ENCODE measurements at regions not wholly inside any gene's neighbourhood (a gene's known extent, or its start where the extent isn't known, plus 50 kb on each side); places are given as distances from the start of the nearest gene placed in this dataset.

DNA sequence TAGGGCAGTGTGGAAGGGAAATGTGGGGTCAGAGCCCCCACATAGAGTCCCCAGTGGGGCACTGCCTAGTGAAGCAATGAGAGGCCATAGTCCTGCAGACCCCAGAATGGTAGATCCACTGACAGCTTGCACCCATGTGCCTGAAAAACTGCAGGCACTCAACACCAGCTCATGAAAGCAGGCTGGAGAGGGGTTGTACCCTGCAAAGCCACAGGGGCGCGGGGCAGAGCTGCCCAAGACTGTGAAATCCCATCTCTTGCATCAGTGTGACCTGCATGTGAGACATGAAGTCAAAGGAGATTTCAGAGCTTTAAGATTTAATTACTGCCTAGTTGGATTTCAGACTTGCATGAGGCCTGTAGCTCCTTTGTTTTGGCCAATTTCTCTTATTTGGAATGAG, 224.0 kb downstream of the TXNL1 start:
- Mint-ChIP-seq H3K4me1 (no peaks in the 10 kb centered on the region), H3K36me3 (no peaks in the 10 kb centered on the region), H3K9me3 (peaks cover 0 to 17% (median 5%) of the 10 kb centered on the region in 8 donors), H3K27ac (no peak overlapping the region), H3K4me3 (no peak overlapping the region), H3K27me3 (no peaks in the 10 kb centered on the region)
- intact Hi-C loops (cut with micrococcal nuclease) = no loop called here
- Histone ChIP-seq H3K36me3 (ENCODE audit: insufficient read depth, low read length) (no peaks in the 10 kb centered on the region), H3K9me3 (ENCODE audit: control insufficient read depth in 1 of 2, low read length in 2 of 2) (no peaks in the 10 kb centered on the region), H3K4me3 (ENCODE audit: low read length in 2 of 2) (no peak overlapping the region), H3K27ac (ENCODE audit: low read depth, low read length) (no peak overlapping the region), H3K4me1 (ENCODE audit: insufficient read depth, low read length) (no peaks in the 10 kb centered on the region), H3K27me3 (ENCODE audit: insufficient read depth, low read length) (no peaks in the 10 kb centered on the region)
- DNase-seq = no peak
- CTCF ChIA-PET (ENCODE audit: partially characterized antibody) = no interaction called here
- POLR2A ChIA-PET (ENCODE audit: partially characterized antibody) = no interaction called here

DNA sequence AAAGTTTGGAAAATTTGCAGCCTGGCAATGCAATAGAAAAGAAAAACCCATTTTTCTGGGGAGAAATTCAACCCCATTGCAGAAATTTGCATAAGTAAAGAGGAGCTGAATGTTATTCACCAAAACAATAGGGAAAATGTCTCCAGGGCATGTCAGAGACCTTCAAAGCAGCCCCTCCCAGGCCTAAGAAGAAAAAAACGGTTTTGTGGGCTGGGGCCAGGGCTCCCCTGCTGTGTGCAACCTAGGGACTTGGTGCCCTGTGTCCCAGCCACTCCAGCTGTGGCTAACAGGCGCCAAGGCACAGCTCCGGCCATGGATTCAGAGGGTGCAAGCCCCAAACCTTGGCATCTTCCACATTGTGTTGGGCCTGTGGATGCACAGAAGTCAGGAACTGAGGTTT, 224.5 kb downstream of the TXNL1 start:
- peaks cover 0 to 17% (median 5%) of the 10 kb centered on the region in 8 donors for H3K9me3 Mint-ChIP-seq
- no peak for DNase-seq

DNA sequence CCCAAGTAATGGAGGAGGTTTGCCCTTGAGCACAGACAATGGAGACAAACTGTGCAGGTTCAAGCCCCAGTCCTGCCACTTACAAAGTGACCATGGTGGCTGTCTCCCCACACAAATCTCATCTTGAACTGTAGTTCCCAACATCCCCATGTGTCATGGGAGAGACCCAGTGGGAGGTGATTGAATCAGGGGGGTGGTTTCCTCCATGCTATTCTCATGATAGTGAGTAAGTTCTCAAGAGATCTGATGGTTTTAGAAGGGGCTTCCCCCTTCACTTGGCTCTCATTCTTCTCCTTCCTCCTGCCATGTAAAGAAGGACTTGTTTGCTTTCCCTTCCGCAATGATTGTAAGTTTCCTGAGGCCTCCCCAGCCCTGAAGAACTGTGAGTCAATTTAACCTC, 225.4 kb downstream of the TXNL1 start:
- Mint-ChIP-seq H3K27ac (no peak overlapping the region), H3K4me3 (no peak overlapping the region), H3K27me3 (no peaks in the 10 kb centered on the region), H3K4me1 (no peaks in the 10 kb centered on the region), H3K36me3 (no peaks in the 10 kb centered on the region), H3K9me3 (peaks cover 0 to 17% (median 5%) of the 10 kb centered on the region in 8 donors)
- POLR2A ChIA-PET (ENCODE audit: partially characterized antibody) = no interaction called here
- H3K36me3 ChIP-seq (ENCODE audit: insufficient read depth, low read length) = no peaks in the 10 kb centered on the region
- no peak for DNase-seq
- no peaks in the 10 kb centered on the region for H3K9me3 ChIP-seq (ENCODE audit: control insufficient read depth in 1 of 2, low read length in 2 of 2)
- intact Hi-C loops (cut with micrococcal nuclease) = no loop called here
- H3K27me3 ChIP-seq (ENCODE audit: insufficient read depth, low read length) = no peaks in the 10 kb centered on the region
- H3K4me3 ChIP-seq (ENCODE audit: low read length in 2 of 2) = no peak overlapping the region
- H3K27ac ChIP-seq (ENCODE audit: low read depth, low read length) = no peak overlapping the region
- CTCF ChIA-PET (ENCODE audit: partially characterized antibody) = no interaction called here
- H3K4me1 ChIP-seq (ENCODE audit: insufficient read depth, low read length) = no peaks in the 10 kb centered on the region

More for the DNA sequence above, 224.5 kb downstream of the TXNL1 start:
- H3K4me3 ChIP-seq (ENCODE audit: low read length in 2 of 2) = no peak overlapping the region
- no peaks in the 10 kb centered on the region for H3K36me3 ChIP-seq (ENCODE audit: insufficient read depth, low read length)
- H3K27ac Mint-ChIP-seq = no peak overlapping the region
- H3K9me3 ChIP-seq (ENCODE audit: control insufficient read depth in 1 of 2, low read length in 2 of 2) = no peaks in the 10 kb centered on the region
- no peak overlapping the region for H3K4me3 Mint-ChIP-seq
- H3K4me1 ChIP-seq (ENCODE audit: insufficient read depth, low read length) = no peaks in the 10 kb centered on the region
- H3K27me3 ChIP-seq (ENCODE audit: insufficient read depth, low read length) = no peaks in the 10 kb centered on the region
- no peaks in the 10 kb centered on the region for H3K36me3 Mint-ChIP-seq
- H3K4me1 Mint-ChIP-seq = no peaks in the 10 kb centered on the region
- intact Hi-C loops (cut with micrococcal nuclease) = no loop called here
- ChIA-PET CTCF (ENCODE audit: partially characterized antibody) (no interaction called here), POLR2A (ENCODE audit: partially characterized antibody) (no interaction called here)
- no peak overlapping the region for H3K27ac ChIP-seq (ENCODE audit: low read depth, low read length)
- H3K27me3 Mint-ChIP-seq = no peaks in the 10 kb centered on the region

DNA sequence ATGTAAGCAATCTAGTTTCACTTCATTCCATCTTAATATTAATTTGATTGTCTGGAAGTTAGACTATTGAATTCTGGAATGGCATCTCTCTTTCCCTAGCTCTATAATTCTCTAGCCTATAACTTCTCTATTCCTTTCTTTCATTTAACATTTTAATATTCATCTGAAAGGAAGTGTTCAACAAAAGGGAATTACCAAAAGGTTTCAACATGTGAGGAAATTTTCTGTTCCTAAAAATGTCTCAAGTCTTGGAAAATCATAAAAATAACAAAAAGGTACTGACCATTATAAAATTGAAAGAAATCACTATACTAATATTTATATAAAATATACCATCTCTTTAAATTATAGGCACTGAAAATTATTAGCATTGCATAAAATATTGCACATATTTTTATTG, 228.7 kb downstream of the TXNL1 start:
- no peak overlapping the region for H3K27ac ChIP-seq (ENCODE audit: low read depth, low read length)
- peaks cover 0 to 7% (median 0%) of the 10 kb centered on the region in 8 donors for H3K9me3 Mint-ChIP-seq
- H3K27me3 ChIP-seq (ENCODE audit: insufficient read depth, low read length) = no peaks in the 10 kb centered on the region
- CTCF ChIA-PET (ENCODE audit: partially characterized antibody) = no interaction called here
- no peak overlapping the region for H3K27ac Mint-ChIP-seq
- no peak overlapping the region for H3K4me3 ChIP-seq (ENCODE audit: low read length in 2 of 2)
- H3K4me1 ChIP-seq (ENCODE audit: insufficient read depth, low read length) = no peaks in the 10 kb centered on the region
- no peaks in the 10 kb centered on the region for H3K36me3 ChIP-seq (ENCODE audit: insufficient read depth, low read length)
- POLR2A ChIA-PET (ENCODE audit: partially characterized antibody) = no interaction called here
- intact Hi-C loops (cut with micrococcal nuclease) = no loop called here
- no peaks in the 10 kb centered on the region for H3K4me1 Mint-ChIP-seq
- no peaks in the 10 kb centered on the region for H3K27me3 Mint-ChIP-seq
- H3K4me3 Mint-ChIP-seq = no peak overlapping the region
- no peaks in the 10 kb centered on the region for H3K36me3 Mint-ChIP-seq
- no peak for DNase-seq
- H3K9me3 ChIP-seq (ENCODE audit: control insufficient read depth in 1 of 2, low read length in 2 of 2) = no peaks in the 10 kb centered on the region

- Mint-ChIP-seq H3K9me3 (peaks cover 0 to 2% (median 0%) of the 10 kb centered on the region in 8 donors), H3K36me3 (no peaks in the 10 kb centered on the region)
- POLR2A ChIA-PET (ENCODE audit: partially characterized antibody) = no interaction called here
These were observed 230.7 kb downstream of the TXNL1 start for GRCh38 chr18:56407646-56408180.

DNA sequence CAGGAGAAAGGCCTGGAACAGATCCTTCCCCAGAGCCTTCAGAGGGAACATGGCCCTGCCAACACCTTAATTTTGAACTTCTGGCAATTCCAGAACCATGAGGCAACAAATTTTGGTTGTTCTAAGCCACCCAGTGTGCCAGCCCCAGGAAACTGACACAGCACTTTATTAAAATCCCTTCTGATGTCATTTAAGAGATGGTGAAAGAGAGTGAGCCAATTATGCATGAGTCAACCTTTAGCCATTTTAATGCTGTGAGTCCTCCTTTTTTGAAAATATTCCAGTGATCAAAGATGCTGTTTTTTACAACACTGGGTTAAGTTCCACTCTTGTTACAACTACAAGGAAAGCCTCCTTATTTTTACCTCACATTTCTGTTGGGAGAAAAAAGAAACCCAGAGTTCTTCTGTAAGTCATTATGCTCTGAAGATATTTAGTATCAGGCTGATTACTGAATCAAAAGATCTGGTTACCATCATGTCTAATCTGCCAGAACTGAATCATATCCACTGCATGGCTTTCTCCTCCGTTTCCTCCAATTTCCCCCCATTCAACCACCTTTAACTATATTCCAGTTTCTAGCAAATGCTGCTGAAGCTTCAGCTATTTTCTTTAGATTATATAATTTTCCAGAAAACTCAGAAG, 235.4 kb downstream of the TXNL1 start:
- Histone ChIP-seq H3K27ac (ENCODE audit: low read depth, low read length) (no peak overlapping the region), H3K9me3 (ENCODE audit: control insufficient read depth in 1 of 2, low read length in 2 of 2) (no peaks in the 10 kb centered on the region), H3K4me3 (ENCODE audit: low read length in 2 of 2) (no peak overlapping the region), H3K36me3 (ENCODE audit: insufficient read depth, low read length) (no peaks in the 10 kb centered on the region), H3K4me1 (ENCODE audit: insufficient read depth, low read length) (no peaks in the 10 kb centered on the region), H3K27me3 (ENCODE audit: insufficient read depth, low read length) (no peaks in the 10 kb centered on the region)
- Mint-ChIP-seq H3K4me3 (no peak overlapping the region), H3K27ac (no peak overlapping the region), H3K4me1 (no peaks in the 10 kb centered on the region), H3K9me3 (peaks cover 0 to 8% (median under 1%) of the 10 kb centered on the region in 8 donors), H3K36me3 (no peaks in the 10 kb centered on the region), H3K27me3 (peaks cover 0 to 1% of the 10 kb centered on the region in 2 donors)
- POLR2A ChIA-PET (ENCODE audit: partially characterized antibody) = no interaction called here
- intact Hi-C loops (cut with micrococcal nuclease) = no loop called here
- DNase-seq = no peak
- CTCF ChIA-PET (ENCODE audit: partially characterized antibody) = no interaction called here

More at GRCh38 chr18:56407646-56408180, 230.7 kb downstream of the TXNL1 start:
- CTCF ChIA-PET (ENCODE audit: partially characterized antibody) = no interaction called here
- Histone ChIP-seq H3K4me3 (ENCODE audit: low read length in 2 of 2) (no peak overlapping the region), H3K4me1 (ENCODE audit: insufficient read depth, low read length) (no peaks in the 10 kb centered on the region), H3K36me3 (ENCODE audit: insufficient read depth, low read length) (no peaks in the 10 kb centered on the region), H3K9me3 (ENCODE audit: control insufficient read depth in 1 of 2, low read length in 2 of 2) (no peaks in the 10 kb centered on the region), H3K27ac (ENCODE audit: low read depth, low read length) (no peak overlapping the region), H3K27me3 (ENCODE audit: insufficient read depth, low read length) (no peaks in the 10 kb centered on the region)
- no peak for DNase-seq
- intact Hi-C loops (cut with micrococcal nuclease) = no loop called here
- Mint-ChIP-seq H3K27ac (no peak overlapping the region), H3K4me3 (no peak overlapping the region), H3K27me3 (no peaks in the 10 kb centered on the region), H3K4me1 (no peaks in the 10 kb centered on the region)

- CTCF ChIA-PET (ENCODE audit: partially characterized antibody) = no interaction called here
- no peaks in the 10 kb centered on the region for H3K27me3 Mint-ChIP-seq
- peaks cover 0 to 5% (median under 1%) of the 10 kb centered on the region in 8 donors for H3K9me3 Mint-ChIP-seq
- H3K27ac Mint-ChIP-seq = no peak overlapping the region
- Histone ChIP-seq H3K27me3 (ENCODE audit: insufficient read depth, low read length) (no peaks in the 10 kb centered on the region), H3K4me1 (ENCODE audit: insufficient read depth, low read length) (no peaks in the 10 kb centered on the region), H3K9me3 (ENCODE audit: control insufficient read depth in 1 of 2, low read length in 2 of 2) (no peaks in the 10 kb centered on the region), H3K36me3 (ENCODE audit: insufficient read depth, low read length) (no peaks in the 10 kb centered on the region), H3K4me3 (ENCODE audit: low read length in 2 of 2) (no peak overlapping the region), H3K27ac (ENCODE audit: low read depth, low read length) (no peak overlapping the region)
- no peak for DNase-seq
- no peaks in the 10 kb centered on the region for H3K4me1 Mint-ChIP-seq
- intact Hi-C loops (cut with micrococcal nuclease) = no loop called here
- no peak overlapping the region for H3K4me3 Mint-ChIP-seq
- POLR2A ChIA-PET (ENCODE audit: partially characterized antibody) = no interaction called here
- H3K36me3 Mint-ChIP-seq = no peaks in the 10 kb centered on the region
These were observed 244.5 kb downstream of the TXNL1 start for GRCh38 chr18:56393870-56394269.
